ENCODE measurements at regions not wholly inside any gene's neighbourhood (a gene's known extent, or its start where the extent isn't known, plus 50 kb on each side); places are given as distances from the start of the nearest gene placed in this dataset.

GRCh38 chr14:101411779-101412178, 149.5 kb upstream of the DIO3 start:
- no peaks in the 10 kb centered on the region for H3K36me3 Mint-ChIP-seq (ENCODE audit: low read depth)
- intact Hi-C loops (cut with DNase I, micrococcal nuclease) = no loop called here
- no peak overlapping the region for H3K4me3 Mint-ChIP-seq
- no peaks in the 10 kb centered on the region for H3K9me3 Mint-ChIP-seq
- Histone ChIP-seq H3K27ac (ENCODE audit: low read depth in 1 of 2, low read length in 2 of 2) (no peak overlapping the region), H3K36me3 (ENCODE audit: insufficient read depth, low read length) (no peaks in the 10 kb centered on the region), H3K4me3 (ENCODE audit: low read length) (no peak overlapping the region), H3K27me3 (ENCODE audit: control insufficient read depth in 1 of 2, insufficient read depth in 2 of 2, low read length in 2 of 2) (peaks cover 16 to 27% of the 10 kb centered on the region in 2 experiments), H3K4me1 (ENCODE audit: insufficient read depth, low read length) (no peaks in the 10 kb centered on the region), H3K9me3 (ENCODE audit: control insufficient read depth in 1 of 2, insufficient read depth in 1 of 2, low read length in 2 of 2) (no peaks in the 10 kb centered on the region)
- ChIA-PET POLR2A (no interaction called here), CTCF (no interaction called here)
- TF ChIP-seq CTCF (IDR thresholded peaks at IDR 0.05) = no peak
- no peaks in the 10 kb centered on the region for H3K4me1 Mint-ChIP-seq (ENCODE audit: low read depth)
- H3K27ac Mint-ChIP-seq = no peak overlapping the region
- no peak for DNase-seq
- no peak for ATAC-seq (ENCODE audit: poor library complexity)
- peaks cover 94% of the 10 kb centered on the region for H3K27me3 Mint-ChIP-seq

- no peak for DNase-seq
- H3K4me3 Mint-ChIP-seq = no peak overlapping the region
- ChIA-PET POLR2A (no interaction called here), CTCF (no interaction called here)
- peaks cover 94% of the 10 kb centered on the region for H3K27me3 Mint-ChIP-seq
- Histone ChIP-seq H3K4me1 (ENCODE audit: insufficient read depth, low read length) (no peaks in the 10 kb centered on the region), H3K9me3 (ENCODE audit: control insufficient read depth in 1 of 2, insufficient read depth in 1 of 2, low read length in 2 of 2) (no peaks in the 10 kb centered on the region), H3K27me3 (ENCODE audit: control insufficient read depth in 1 of 2, insufficient read depth in 2 of 2, low read length in 2 of 2) (peaks cover 21 to 32% of the 10 kb centered on the region in 2 experiments), H3K4me3 (ENCODE audit: low read length) (no peak overlapping the region), H3K27ac (ENCODE audit: low read depth in 1 of 2, low read length in 2 of 2) (no peak overlapping the region), H3K36me3 (ENCODE audit: insufficient read depth, low read length) (no peaks in the 10 kb centered on the region)
- H3K9me3 Mint-ChIP-seq = no peaks in the 10 kb centered on the region
- ATAC-seq (ENCODE audit: poor library complexity) = no peak
- intact Hi-C loops (cut with DNase I, micrococcal nuclease) = no loop called here
- no peak for TF ChIP-seq CTCF (IDR thresholded peaks at IDR 0.05)
- no peak overlapping the region for H3K27ac Mint-ChIP-seq
- no peaks in the 10 kb centered on the region for H3K4me1 Mint-ChIP-seq (ENCODE audit: low read depth)
- no peaks in the 10 kb centered on the region for H3K36me3 Mint-ChIP-seq (ENCODE audit: low read depth)
These were observed 148.6 kb upstream of the DIO3 start for GRCh38 chr14:101412739-101413138.

- no peak for DNase-seq
- Mint-ChIP-seq H3K36me3 (ENCODE audit: low read depth) (no peaks in the 10 kb centered on the region), H3K4me3 (no peak overlapping the region), H3K27me3 (peaks cover 80% of the 10 kb centered on the region), H3K4me1 (ENCODE audit: low read depth) (no peaks in the 10 kb centered on the region), H3K27ac (no peak overlapping the region), H3K9me3 (no peaks in the 10 kb centered on the region)
- Histone ChIP-seq H3K4me1 (ENCODE audit: insufficient read depth, low read length) (no peaks in the 10 kb centered on the region), H3K4me3 (ENCODE audit: low read length) (no peak overlapping the region), H3K36me3 (ENCODE audit: insufficient read depth, low read length) (no peaks in the 10 kb centered on the region), H3K27ac (ENCODE audit: low read depth in 1 of 2, low read length in 2 of 2) (no peak overlapping the region), H3K9me3 (ENCODE audit: control insufficient read depth in 1 of 2, insufficient read depth in 1 of 2, low read length in 2 of 2) (no peaks in the 10 kb centered on the region), H3K27me3 (ENCODE audit: control insufficient read depth in 1 of 2, insufficient read depth in 2 of 2, low read length in 2 of 2) (peaks cover 21 to 59% of the 10 kb centered on the region in 2 experiments)
- intact Hi-C loops (cut with DNase I, micrococcal nuclease) = no loop called here
- no peak for TF ChIP-seq CTCF (IDR thresholded peaks at IDR 0.05)
- CTCF ChIA-PET = no interaction called here
- ATAC-seq (ENCODE audit: poor library complexity) = no peak
- POLR2A ChIA-PET = no interaction called here
These were observed 143.9 kb upstream of the DIO3 start for GRCh38 chr14:101417434-101417833.

Data from CD4-positive, alpha-beta T cell (primary cell).